Stimulated activated CD8-positive, alpha-beta memory T cell treated with anti-CD3 and anti-CD28 coated beads, Interleukin-4, amount 100 ng/mL, for 48 hours (primary cell): ENCODE measurements at regions not wholly inside any gene's neighbourhood (a gene's known extent, or its start where the extent isn't known, plus 50 kb on each side); places are given as distances from the start of the nearest gene placed in this dataset.
"Not testable (repeated sequence)": the region's sequence is repeated elsewhere in the genome, so short reads cannot be mapped to it uniquely, and the experiment has no call there.

Experiments
- DNase-seq: peaks from one replicate; pipeline ENCODE4 v3.0.0-alpha.2; 2020

- no peak for DNase-seq
Observed at GRCh38 chrX:10971759-10972158, 139.4 kb upstream of the HCCS start.

- DNase-seq: no peak
Observed at GRCh38 chrX:10972706-10973105, 138.4 kb upstream of the HCCS start.

GRCh38 chrX:10974920-10975319, 136.2 kb upstream of the HCCS start:
- DNase-seq: no peak

GRCh38 chrX:10979956-10980355, 131.2 kb upstream of the HCCS start:
- no peak for DNase-seq

DNA sequence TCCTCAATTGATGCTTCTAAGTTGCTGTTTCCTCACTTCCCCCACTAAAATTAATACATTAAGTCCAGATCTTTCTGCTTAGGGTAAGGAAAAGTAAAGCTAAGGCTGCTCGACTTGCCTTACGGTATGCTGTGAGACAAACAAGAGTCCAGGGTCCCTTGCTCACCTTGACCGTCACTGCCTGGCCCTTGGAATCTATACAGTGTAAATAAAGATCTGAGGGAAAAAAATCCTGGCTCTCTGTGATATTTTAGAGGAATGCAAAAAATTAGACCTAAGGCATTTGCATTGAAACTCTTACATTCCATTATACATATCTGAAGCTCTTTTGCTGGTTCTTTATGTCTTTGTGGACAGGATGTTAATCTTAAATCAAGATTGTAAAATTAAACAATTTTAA, 129.6 kb upstream of the HCCS start:
- DNase-seq: no peak

DNA sequence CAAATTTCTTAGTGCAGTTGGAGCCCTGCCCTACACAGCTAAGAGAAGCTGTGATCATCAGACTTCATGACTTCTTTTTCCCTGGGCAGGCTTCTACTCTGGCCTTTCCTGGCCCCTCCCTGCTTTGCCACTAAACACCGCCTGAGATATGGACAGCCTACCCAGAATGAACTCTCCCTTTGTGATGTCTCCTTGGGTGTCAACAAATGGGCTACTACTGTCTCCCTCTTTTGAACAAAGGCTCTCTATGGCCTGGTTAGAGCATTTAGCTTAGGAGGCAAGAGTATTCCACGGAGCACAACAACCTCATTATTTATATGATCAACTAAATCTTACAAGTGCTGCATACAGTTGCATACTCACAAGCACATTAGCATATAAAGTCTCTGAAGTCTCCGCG, 127.6 kb upstream of the HCCS start:
- no peak for DNase-seq

DNA sequence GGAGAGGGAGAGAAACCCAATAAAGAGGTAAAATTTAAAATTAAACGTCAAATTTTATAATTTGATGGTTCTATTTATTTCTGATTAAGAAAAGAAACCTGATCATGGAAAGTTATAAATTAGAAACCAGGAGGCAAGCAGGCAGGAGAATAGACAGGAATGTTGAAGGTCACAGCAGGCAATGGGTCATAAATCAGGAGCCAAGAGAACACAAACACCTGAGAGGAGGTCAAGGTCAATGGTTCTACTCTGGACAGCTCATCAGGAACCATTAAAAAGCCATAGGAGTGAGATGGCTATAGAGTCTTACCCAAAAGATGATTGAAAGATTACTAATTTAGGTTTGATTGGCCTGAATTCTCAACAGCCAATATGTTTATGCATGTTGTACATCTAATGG, 126.9 kb upstream of the HCCS start:
- DNase-seq: no peak

GRCh38 chrX:10986616-10987015, 124.5 kb upstream of the HCCS start:
- no peak for DNase-seq

DNA sequence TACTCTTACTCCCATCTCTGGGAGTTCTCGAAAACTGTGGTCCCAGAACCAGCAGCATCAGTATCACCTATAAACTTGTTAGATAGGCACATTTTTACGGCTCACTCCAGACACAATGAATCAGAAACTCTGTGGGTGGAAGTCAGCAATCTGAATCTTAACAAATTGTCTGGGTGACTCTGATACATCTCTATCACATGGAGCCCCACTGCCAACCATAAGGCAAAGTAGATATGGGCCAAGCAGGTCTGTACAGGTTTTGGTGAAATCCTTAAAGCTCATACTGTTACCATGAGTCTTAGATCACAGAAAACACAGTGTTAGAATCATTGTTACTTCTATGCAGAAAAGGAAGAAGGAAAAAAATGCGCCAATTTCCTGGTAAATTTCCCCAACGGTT, 122.5 kb upstream of the HCCS start:
- DNase-seq: no peak

- DNase-seq: no peak
Observed at GRCh38 chrX:10989386-10989785, 121.7 kb upstream of the HCCS start.

DNA sequence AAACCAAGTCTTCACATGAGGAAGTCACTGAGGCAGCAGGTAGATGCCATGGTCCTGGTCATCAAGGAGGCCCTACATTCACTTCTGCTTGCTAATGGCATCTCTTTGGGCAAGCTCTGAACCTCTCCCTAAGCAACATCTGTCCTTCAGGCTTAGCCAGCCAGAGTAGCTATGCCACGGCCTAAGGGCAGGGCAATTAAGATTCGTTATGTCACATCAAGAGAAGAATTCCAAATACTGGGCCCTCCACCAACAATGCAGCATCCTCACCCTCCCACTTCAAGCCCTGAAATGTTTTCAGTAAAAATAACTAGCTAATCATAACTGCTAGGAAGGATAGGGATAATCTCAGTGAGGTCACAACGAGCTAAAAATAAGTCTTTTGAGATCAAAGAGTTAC, 120.7 kb upstream of the HCCS start:
- DNase-seq: no peak

GRCh38 chrX:10990976-10991375, 120.2 kb upstream of the HCCS start:
- no peak for DNase-seq

DNA sequence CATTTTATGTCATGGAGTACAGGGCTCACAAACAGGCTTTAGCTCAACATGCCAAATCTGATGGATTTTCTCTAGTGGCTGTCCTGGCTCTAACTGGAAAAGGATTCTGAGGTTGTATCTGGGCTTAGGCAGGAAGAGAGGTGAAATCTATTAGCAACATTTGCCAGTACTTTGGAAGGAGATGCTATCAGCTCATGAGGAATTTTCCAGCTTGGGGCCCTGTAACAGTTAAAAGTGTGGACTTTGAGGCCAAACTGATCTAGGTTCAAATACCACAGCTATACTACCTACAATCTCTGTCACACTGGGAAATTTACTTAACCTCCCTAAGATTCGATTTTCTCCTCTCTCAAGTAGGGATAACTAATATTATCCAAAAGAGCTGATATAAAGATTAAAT, 119.0 kb upstream of the HCCS start:
- no peak for DNase-seq

- not testable (repeated sequence) for DNase-seq
Observed at GRCh38 chrX:11007076-11007475, 104.1 kb upstream of the HCCS start.

DNA sequence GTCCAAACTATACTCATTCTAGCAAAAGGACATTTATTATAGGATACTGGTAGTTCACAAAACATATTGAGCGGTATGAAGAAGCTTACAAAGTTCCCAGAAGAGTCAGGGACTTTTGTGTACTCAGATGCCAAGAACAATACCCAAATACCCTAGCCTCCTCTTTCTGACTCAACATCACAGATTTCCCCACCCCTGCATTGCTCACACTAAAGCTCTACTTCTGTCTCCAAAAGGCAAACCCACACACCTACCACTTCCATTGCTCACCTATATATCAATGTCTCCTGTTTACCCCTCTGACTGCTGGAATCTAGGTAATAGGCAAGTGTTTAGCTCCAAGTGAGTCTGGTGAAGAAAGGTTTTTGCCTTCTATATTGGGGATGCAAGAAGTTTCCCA, 100.7 kb upstream of the HCCS start:
- no peak for DNase-seq

DNA sequence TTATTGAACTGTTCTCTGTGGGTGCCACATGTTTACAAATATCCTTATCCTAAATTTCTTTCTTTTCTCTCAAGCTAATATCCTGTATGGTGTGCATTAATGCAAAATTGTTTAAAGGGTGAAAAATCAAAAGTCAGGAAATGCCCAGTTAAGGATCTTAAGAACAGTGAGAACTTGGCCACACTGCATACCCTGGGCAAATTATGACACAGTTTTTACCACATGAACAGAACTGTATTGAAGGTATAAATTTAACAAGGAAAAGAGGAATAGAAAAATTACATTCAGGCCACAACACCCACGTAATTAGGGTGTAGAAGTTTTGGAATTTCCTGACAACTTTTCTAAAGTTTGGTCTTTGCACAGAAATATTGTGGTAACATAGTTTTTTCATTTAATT, 94.4 kb upstream of the HCCS start:
- DNase-seq: no peak

- DNase-seq: not testable (repeated sequence)
Observed at GRCh38 chrX:11022588-11022987, 88.5 kb upstream of the HCCS start.

- DNase-seq: no peak
Observed at GRCh38 chrX:11039926-11040325, 71.2 kb upstream of the HCCS start.

DNA sequence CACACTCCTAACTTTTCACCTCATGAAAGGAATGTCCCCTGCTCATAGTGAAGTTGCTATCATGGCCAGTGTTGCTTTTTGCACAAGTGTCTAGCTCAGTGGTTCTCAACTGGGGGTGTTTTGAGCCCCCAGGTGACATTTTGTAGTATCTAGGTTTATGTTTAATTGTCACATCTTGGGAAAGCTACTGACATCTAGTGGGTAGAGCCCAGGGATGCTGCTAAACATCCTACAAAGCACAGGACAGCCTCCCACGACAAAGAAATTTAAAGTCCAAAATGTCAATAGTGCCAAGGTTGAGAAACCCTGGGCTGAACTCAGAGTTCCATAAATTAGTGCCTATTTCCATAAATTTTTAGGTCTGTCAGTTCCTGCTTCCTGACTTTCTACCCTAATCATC, 70.7 kb upstream of the HCCS start:
- DNase-seq: no peak

GRCh38 chrX:11040996-11041395, 70.1 kb upstream of the HCCS start:
- DNase-seq: no peak

DNA sequence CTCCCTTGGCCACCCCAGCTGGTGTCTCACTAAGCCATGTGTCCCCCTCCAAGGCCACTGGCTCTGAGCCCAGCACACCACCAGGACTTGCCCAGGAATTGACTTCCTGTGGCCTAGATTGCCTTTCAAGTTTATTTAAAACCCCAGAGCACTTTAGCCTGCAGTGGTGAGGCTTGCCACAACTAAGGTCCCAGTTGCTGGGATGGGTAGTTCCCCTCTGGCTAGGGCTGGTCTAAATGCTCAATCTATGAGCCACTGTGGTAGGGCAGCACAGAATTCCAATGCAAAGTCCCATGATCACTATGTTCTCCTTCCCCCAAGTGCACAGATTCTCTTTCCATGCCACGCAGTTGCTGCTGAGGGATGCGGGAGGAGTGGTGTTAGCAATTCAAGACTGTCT, 61.1 kb upstream of the HCCS start:
- DNase-seq: no peak

DNA sequence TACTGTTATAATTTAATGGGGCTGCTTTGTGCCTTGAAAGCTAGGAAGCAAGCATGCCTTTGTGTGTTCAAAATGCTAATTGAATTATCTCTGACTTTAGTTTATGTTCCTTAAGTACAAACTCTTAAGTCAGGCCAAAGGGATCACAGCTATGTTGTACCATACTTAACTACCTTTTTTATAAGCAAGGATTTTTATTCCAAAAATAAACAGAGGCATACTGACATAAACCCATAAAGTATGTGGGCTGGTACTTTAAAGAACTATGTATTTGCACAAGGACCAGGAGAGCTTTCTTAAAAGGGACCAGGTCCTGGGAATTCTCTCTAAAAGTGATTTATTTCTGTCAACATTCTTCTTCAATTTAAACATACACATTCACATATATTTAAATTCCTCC, 57.8 kb upstream of the HCCS start:
- DNase-seq: no peak

DNA sequence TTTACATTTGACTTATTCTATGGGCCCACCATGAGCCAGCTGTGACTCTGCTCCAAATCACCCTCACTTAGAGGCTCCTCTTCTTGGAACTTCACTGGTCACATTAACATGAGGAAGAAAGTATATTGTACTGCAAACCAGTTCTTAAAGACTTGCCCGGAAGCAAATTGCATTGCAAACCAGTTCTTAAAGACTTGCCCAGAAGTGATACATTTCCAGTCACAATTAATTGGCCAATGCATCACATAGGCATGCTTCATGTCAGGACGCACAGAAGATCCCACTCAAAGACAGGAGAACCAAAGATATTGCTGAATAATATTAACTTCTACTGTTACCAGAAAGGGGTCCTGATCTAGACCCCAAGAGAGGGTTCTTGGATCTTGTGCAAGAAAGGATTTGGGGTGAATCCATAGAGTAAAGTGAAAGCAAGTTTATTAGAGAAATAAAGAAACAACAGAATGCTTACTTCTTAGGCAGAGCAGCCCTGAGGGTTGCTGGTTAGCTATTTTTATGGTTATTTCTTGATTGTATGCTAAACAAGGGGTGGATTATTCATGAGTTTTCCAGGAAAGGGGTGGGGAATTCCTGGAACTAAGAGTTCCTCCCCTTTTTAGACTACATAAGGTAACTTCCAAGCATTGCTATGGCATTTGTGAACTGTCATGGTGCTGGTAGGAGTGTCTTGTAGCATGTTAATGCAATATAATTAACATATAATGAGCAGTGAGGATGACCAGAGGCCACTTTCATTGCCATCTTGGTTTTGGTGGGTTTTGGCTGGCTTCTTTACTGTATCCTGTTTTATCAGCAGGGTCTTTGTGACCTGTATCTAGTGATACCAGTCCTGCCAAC, 54.6 kb upstream of the HCCS start:
- DNase-seq: no peak

DNA sequence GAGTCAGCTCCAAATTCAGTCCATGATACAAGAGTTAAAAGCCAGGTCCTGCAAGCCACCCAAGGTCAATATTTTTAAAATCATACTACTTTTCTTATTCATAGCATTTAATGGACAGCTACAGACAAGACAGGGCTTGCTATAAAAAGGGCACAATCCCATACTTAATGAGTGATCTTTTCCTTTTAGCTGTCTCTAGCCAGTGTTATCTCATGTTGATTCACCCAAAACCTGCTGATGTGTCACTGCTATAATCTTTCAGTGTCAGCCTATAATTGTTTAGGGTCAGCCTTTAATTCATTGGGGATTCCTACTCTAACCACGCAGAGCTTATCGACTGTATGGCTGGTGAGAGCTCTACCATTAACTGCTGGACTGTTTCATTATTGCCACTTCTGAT, 51.2 kb upstream of the HCCS start:
- DNase-seq: no peak
